OCI-LY7 (cell line): ENCODE measurements at regions not wholly inside any gene's neighbourhood (a gene's known extent, or its start where the extent isn't known, plus 50 kb on each side); places are given as distances from the start of the nearest gene placed in this dataset.

Source experiments
- CTCF ChIP-seq: fragments of 200-600 bp; sonication (generic); conservative IDR thresholded peaks from 2 replicates; pipeline ENCODE4 v1.5.1; 2014; ENCODE audit warnings: mild to moderate bottlenecking, antibody characterized with exemption, low read length, moderate library complexity, mixed read lengths
- EZH2phosphoT487 ChIP-seq: fragments of 200-600 bp; sonication (generic); IDR thresholded peaks from 2 replicates; pipeline ENCODE4 v1.6.1; 2018; ENCODE audit warnings: low read depth, borderline replicate concordance, mild to moderate bottlenecking, mixed run types, antibody characterized with exemption, low read length, moderate library complexity, mixed read lengths

GRCh38 chr6:76942203-76942966, 520.9 kb downstream of the HTR1B start:
- no peak for TF ChIP-seq CTCF
- no peak for TF ChIP-seq EZH2phosphoT487
